ENCODE measurements at regions not wholly inside any gene's neighbourhood (a gene's known extent, or its start where the extent isn't known, plus 50 kb on each side); places are given as distances from the start of the nearest gene placed in this dataset.
"Not testable (repeated sequence)": the region's sequence is repeated elsewhere in the genome, so short reads cannot be mapped to it uniquely, and the experiment has no call there.

GRCh38 chr5:163222982-163223381 is 214.4 kb upstream of the CCNG1 start:
- ChIA-PET CTCF (no interaction called here), POLR2A (no interaction called here)

GRCh38 chr5:163244445-163244987 is 192.9 kb upstream of the CCNG1 start:
- POLR2A ChIA-PET = no interaction called here
- CTCF ChIA-PET = no interaction called here

GRCh38 chr5:163245584-163245983 is 191.8 kb upstream of the CCNG1 start:
- CTCF ChIA-PET = no interaction called here
- POLR2A ChIA-PET = no interaction called here

GRCh38 chr5:163248333-163248732 is 189.1 kb upstream of the CCNG1 start:
- CTCF ChIA-PET = no interaction called here

GRCh38 chr5:163248871-163249270 is 188.5 kb upstream of the CCNG1 start:
- CTCF ChIA-PET = no interaction called here

More at GRCh38 chr5:163248333-163248732, 189.1 kb upstream of the CCNG1 start:
- POLR2A ChIA-PET = no interaction called here

GRCh38 chr5:163252950-163253349 is 184.4 kb upstream of the CCNG1 start:
- ChIA-PET POLR2A (no interaction called here), CTCF (no interaction called here)

More at GRCh38 chr5:163248871-163249270, 188.5 kb upstream of the CCNG1 start:
- POLR2A ChIA-PET = no interaction called here

- CTCF ChIA-PET = no interaction called here
- POLR2A ChIA-PET = no interaction called here
Measured at GRCh38 chr5:163259495-163259894, 177.9 kb upstream of the CCNG1 start.

- POLR2A ChIA-PET = no interaction called here
- CTCF ChIA-PET = no interaction called here
Measured at GRCh38 chr5:163260471-163260870, 176.9 kb upstream of the CCNG1 start.

GRCh38 chr5:163260961-163261360 is 176.4 kb upstream of the CCNG1 start:
- ChIA-PET POLR2A (no interaction called here), CTCF (no interaction called here)

- POLR2A ChIA-PET = no interaction called here
- CTCF ChIA-PET = no interaction called here
Measured at GRCh38 chr5:163261647-163262269, 175.6 kb upstream of the CCNG1 start.

- POLR2A ChIA-PET = not testable (repeated sequence)
- CTCF ChIA-PET = interaction anchor here (1.1 kb wide), 1 partner anchor 9 kb away, joined by 3 read pairs; no protein-coding TSS in a partner anchor
Measured at GRCh38 chr5:163266249-163266648, 171.1 kb upstream of the CCNG1 start.

GRCh38 chr5:163269624-163270023 is 167.8 kb upstream of the CCNG1 start:
- POLR2A ChIA-PET = no interaction called here
- CTCF ChIA-PET = no interaction called here

GRCh38 chr5:163276466-163276865 is 160.9 kb upstream of the CCNG1 start:
- ChIA-PET POLR2A (no interaction called here), CTCF (no interaction called here)

- CTCF ChIA-PET, POLR2A ChIA-PET: not testable (repeated sequence)
Measured at GRCh38 chr5:163280897-163281296, 156.5 kb upstream of the CCNG1 start.

- POLR2A ChIA-PET = no interaction called here
- CTCF ChIA-PET = no interaction called here
Measured at GRCh38 chr5:163281512-163281911, 155.9 kb upstream of the CCNG1 start.

GRCh38 chr5:163293836-163294235 is 143.6 kb upstream of the CCNG1 start:
- CTCF ChIA-PET = no interaction called here

GRCh38 chr5:163303718-163304117 is 133.7 kb upstream of the CCNG1 start:
- CTCF ChIA-PET = no interaction called here
- POLR2A ChIA-PET = no interaction called here

More at GRCh38 chr5:163293836-163294235, 143.6 kb upstream of the CCNG1 start:
- POLR2A ChIA-PET = no interaction called here

- ChIA-PET POLR2A (no interaction called here), CTCF (no interaction called here)
Measured at GRCh38 chr5:163305655-163306054, 131.7 kb upstream of the CCNG1 start.

- POLR2A ChIA-PET = no interaction called here
- CTCF ChIA-PET = no interaction called here
Measured at GRCh38 chr5:163306421-163306820, 131.0 kb upstream of the CCNG1 start.

- POLR2A ChIA-PET = no interaction called here
- CTCF ChIA-PET = no interaction called here
Measured at GRCh38 chr5:163309914-163310313, 127.5 kb upstream of the CCNG1 start.

- ChIA-PET POLR2A (no interaction called here), CTCF (no interaction called here)
Measured at GRCh38 chr5:163310997-163311396, 126.4 kb upstream of the CCNG1 start.

GRCh38 chr5:163312598-163312997 is 124.8 kb upstream of the CCNG1 start:
- ChIA-PET POLR2A (no interaction called here), CTCF (no interaction called here)

Measured in activated CD8-positive, alpha-beta memory T cell treated with anti-CD3 and anti-CD28 coated beads for 36 hours (primary cell).